ENCODE measurements at regions not wholly inside any gene's neighbourhood (a gene's known extent, or its start where the extent isn't known, plus 50 kb on each side); places are given as distances from the start of the nearest gene placed in this dataset.

GRCh38 chr11:115740324-115740723, 236.1 kb upstream of the CADM1 start:
- Histone ChIP-seq H3K9me3 (ENCODE audit: control insufficient read depth in 2 of 2, insufficient read depth in 1 of 2, low read depth in 1 of 2, low read length in 1 of 2) (no peaks in the 10 kb centered on the region), H3K4me1 (ENCODE audit: control insufficient read depth in 2 of 2, insufficient read depth in 2 of 2, low read length in 1 of 2) (peaks cover 0 to 4% of the 10 kb centered on the region in 2 donors), H3K4me3 (ENCODE audit: low read depth in 1 of 2, low read length in 2 of 2) (no peak overlapping the region), H3K27ac (ENCODE audit: low read depth in 2 of 2, low read length in 1 of 2) (no peak overlapping the region), H3K36me3 (ENCODE audit: control insufficient read depth in 2 of 2, insufficient read depth in 2 of 2, low read length in 1 of 2) (no peaks in the 10 kb centered on the region), H3K27me3 (ENCODE audit: control insufficient read depth in 1 of 2, insufficient read depth in 2 of 2, low read length in 2 of 2) (no peaks in the 10 kb centered on the region)

GRCh38 chr11:115739878-115740277, 235.7 kb upstream of the CADM1 start:
- no peaks in the 10 kb centered on the region for H3K9me3 ChIP-seq (ENCODE audit: control insufficient read depth in 2 of 2, insufficient read depth in 1 of 2, low read depth in 1 of 2, low read length in 1 of 2)
- WGBS, 2 donors = 58 to 73% methylated on average over 3 of the region's 3 CpGs
- H3K4me3 ChIP-seq (ENCODE audit: low read depth in 1 of 2, low read length in 2 of 2) = no peak overlapping the region
- no peaks in the 10 kb centered on the region for H3K27me3 ChIP-seq (ENCODE audit: control insufficient read depth in 1 of 2, insufficient read depth in 2 of 2, low read length in 2 of 2)
- H3K36me3 ChIP-seq (ENCODE audit: control insufficient read depth in 2 of 2, insufficient read depth in 2 of 2, low read length in 1 of 2) = no peaks in the 10 kb centered on the region
- peaks cover 0 to 4% of the 10 kb centered on the region in 2 donors for H3K4me1 ChIP-seq (ENCODE audit: control insufficient read depth in 2 of 2, insufficient read depth in 2 of 2, low read length in 1 of 2)
- no peak overlapping the region for H3K27ac ChIP-seq (ENCODE audit: low read depth in 2 of 2, low read length in 1 of 2)

GRCh38 chr11:115739146-115739545, 234.9 kb upstream of the CADM1 start:
- H3K4me3 ChIP-seq (ENCODE audit: low read depth in 1 of 2, low read length in 2 of 2) = no peak overlapping the region
- no peak overlapping the region for H3K27ac ChIP-seq (ENCODE audit: low read depth in 2 of 2, low read length in 1 of 2)
- H3K27me3 ChIP-seq (ENCODE audit: control insufficient read depth in 1 of 2, insufficient read depth in 2 of 2, low read length in 2 of 2) = no peaks in the 10 kb centered on the region
- H3K36me3 ChIP-seq (ENCODE audit: control insufficient read depth in 2 of 2, insufficient read depth in 2 of 2, low read length in 1 of 2) = no peaks in the 10 kb centered on the region
- H3K4me1 ChIP-seq (ENCODE audit: control insufficient read depth in 2 of 2, insufficient read depth in 2 of 2, low read length in 1 of 2) = peaks cover 0 to 4% of the 10 kb centered on the region in 2 donors
- 44 to 52% methylated on average over 6 of the region's 6 CpGs for WGBS, 2 donors
- no peaks in the 10 kb centered on the region for H3K9me3 ChIP-seq (ENCODE audit: control insufficient read depth in 2 of 2, insufficient read depth in 1 of 2, low read depth in 1 of 2, low read length in 1 of 2)

- Histone ChIP-seq H3K9me3 (ENCODE audit: control insufficient read depth in 2 of 2, insufficient read depth in 1 of 2, low read depth in 1 of 2, low read length in 1 of 2) (no peaks in the 10 kb centered on the region), H3K27me3 (ENCODE audit: control insufficient read depth in 1 of 2, insufficient read depth in 2 of 2, low read length in 2 of 2) (no peaks in the 10 kb centered on the region), H3K36me3 (ENCODE audit: control insufficient read depth in 2 of 2, insufficient read depth in 2 of 2, low read length in 1 of 2) (no peaks in the 10 kb centered on the region), H3K27ac (ENCODE audit: low read depth in 2 of 2, low read length in 1 of 2) (no peak overlapping the region), H3K4me1 (ENCODE audit: control insufficient read depth in 2 of 2, insufficient read depth in 2 of 2, low read length in 1 of 2) (peaks cover 0 to 4% of the 10 kb centered on the region in 2 donors), H3K4me3 (ENCODE audit: low read depth in 1 of 2, low read length in 2 of 2) (no peak overlapping the region)
- WGBS, 2 donors = 83 to 86% methylated on average over 1 of the region's 1 CpG
Measured at GRCh38 chr11:115737875-115738274, 233.7 kb upstream of the CADM1 start.

GRCh38 chr11:115736146-115736545, 231.9 kb upstream of the CADM1 start:
- Histone ChIP-seq H3K4me3 (ENCODE audit: low read depth in 1 of 2, low read length in 2 of 2) (no peak overlapping the region), H3K9me3 (ENCODE audit: control insufficient read depth in 2 of 2, insufficient read depth in 1 of 2, low read depth in 1 of 2, low read length in 1 of 2) (no peaks in the 10 kb centered on the region), H3K27me3 (ENCODE audit: control insufficient read depth in 1 of 2, insufficient read depth in 2 of 2, low read length in 2 of 2) (no peaks in the 10 kb centered on the region), H3K4me1 (ENCODE audit: control insufficient read depth in 2 of 2, insufficient read depth in 2 of 2, low read length in 1 of 2) (no peaks in the 10 kb centered on the region), H3K36me3 (ENCODE audit: control insufficient read depth in 2 of 2, insufficient read depth in 2 of 2, low read length in 1 of 2) (no peaks in the 10 kb centered on the region), H3K27ac (ENCODE audit: low read depth in 2 of 2, low read length in 1 of 2) (no peak overlapping the region)
- WGBS, 2 donors = 40 to 47% methylated on average over 3 of the region's 3 CpGs

GRCh38 chr11:115724666-115725065, 220.5 kb upstream of the CADM1 start:
- no peaks in the 10 kb centered on the region for H3K9me3 ChIP-seq (ENCODE audit: control insufficient read depth in 2 of 2, insufficient read depth in 1 of 2, low read depth in 1 of 2, low read length in 1 of 2)
- 30 to 37% methylated on average over 2 of the region's 2 CpGs for WGBS, 2 donors
- H3K27me3 ChIP-seq (ENCODE audit: control insufficient read depth in 1 of 2, insufficient read depth in 2 of 2, low read length in 2 of 2) = no peaks in the 10 kb centered on the region

GRCh38 chr11:115722711-115723110, 218.5 kb upstream of the CADM1 start:
- WGBS, 2 donors = 92 to 95% methylated on average over 4 of the region's 4 CpGs
- Histone ChIP-seq H3K36me3 (ENCODE audit: control insufficient read depth in 2 of 2, insufficient read depth in 2 of 2, low read length in 1 of 2) (no peaks in the 10 kb centered on the region), H3K27me3 (ENCODE audit: control insufficient read depth in 1 of 2, insufficient read depth in 2 of 2, low read length in 2 of 2) (no peaks in the 10 kb centered on the region), H3K27ac (ENCODE audit: low read depth in 2 of 2, low read length in 1 of 2) (no peak overlapping the region), H3K4me1 (ENCODE audit: control insufficient read depth in 2 of 2, insufficient read depth in 2 of 2, low read length in 1 of 2) (no peaks in the 10 kb centered on the region), H3K4me3 (ENCODE audit: low read depth in 1 of 2, low read length in 2 of 2) (no peak overlapping the region), H3K9me3 (ENCODE audit: control insufficient read depth in 2 of 2, insufficient read depth in 1 of 2, low read depth in 1 of 2, low read length in 1 of 2) (no peaks in the 10 kb centered on the region)

More at GRCh38 chr11:115724666-115725065, 220.5 kb upstream of the CADM1 start:
- H3K4me3 ChIP-seq (ENCODE audit: low read depth in 1 of 2, low read length in 2 of 2) = no peak overlapping the region
- H3K36me3 ChIP-seq (ENCODE audit: control insufficient read depth in 2 of 2, insufficient read depth in 2 of 2, low read length in 1 of 2) = no peaks in the 10 kb centered on the region
- H3K4me1 ChIP-seq (ENCODE audit: control insufficient read depth in 2 of 2, insufficient read depth in 2 of 2, low read length in 1 of 2) = no peaks in the 10 kb centered on the region
- no peak overlapping the region for H3K27ac ChIP-seq (ENCODE audit: low read depth in 2 of 2, low read length in 1 of 2)

GRCh38 chr11:115721296-115721995, 217.2 kb upstream of the CADM1 start:
- WGBS, 2 donors = 82 to 84% methylated on average over 3 of the region's 3 CpGs
- Histone ChIP-seq H3K27me3 (ENCODE audit: control insufficient read depth in 1 of 2, insufficient read depth in 2 of 2, low read length in 2 of 2) (no peaks in the 10 kb centered on the region), H3K36me3 (ENCODE audit: control insufficient read depth in 2 of 2, insufficient read depth in 2 of 2, low read length in 1 of 2) (no peaks in the 10 kb centered on the region), H3K4me3 (ENCODE audit: low read depth in 1 of 2, low read length in 2 of 2) (no peak overlapping the region), H3K27ac (ENCODE audit: low read depth in 2 of 2, low read length in 1 of 2) (no peak overlapping the region), H3K4me1 (ENCODE audit: control insufficient read depth in 2 of 2, insufficient read depth in 2 of 2, low read length in 1 of 2) (no peaks in the 10 kb centered on the region), H3K9me3 (ENCODE audit: control insufficient read depth in 2 of 2, insufficient read depth in 1 of 2, low read depth in 1 of 2, low read length in 1 of 2) (no peaks in the 10 kb centered on the region)

- no peaks in the 10 kb centered on the region for H3K9me3 ChIP-seq (ENCODE audit: control insufficient read depth in 2 of 2, insufficient read depth in 1 of 2, low read depth in 1 of 2, low read length in 1 of 2)
- H3K27ac ChIP-seq (ENCODE audit: low read depth in 2 of 2, low read length in 1 of 2) = no peak overlapping the region
- no peaks in the 10 kb centered on the region for H3K4me1 ChIP-seq (ENCODE audit: control insufficient read depth in 2 of 2, insufficient read depth in 2 of 2, low read length in 1 of 2)
- 69 to 79% methylated on average over 9 of the region's 9 CpGs for WGBS, 2 donors
- H3K36me3 ChIP-seq (ENCODE audit: control insufficient read depth in 2 of 2, insufficient read depth in 2 of 2, low read length in 1 of 2) = no peaks in the 10 kb centered on the region
- no peak overlapping the region for H3K4me3 ChIP-seq (ENCODE audit: low read depth in 1 of 2, low read length in 2 of 2)
- no peaks in the 10 kb centered on the region for H3K27me3 ChIP-seq (ENCODE audit: control insufficient read depth in 1 of 2, insufficient read depth in 2 of 2, low read length in 2 of 2)
Measured at GRCh38 chr11:115720602-115721245, 216.5 kb upstream of the CADM1 start.

- H3K27ac ChIP-seq (ENCODE audit: low read depth in 2 of 2, low read length in 1 of 2) = no peak overlapping the region
Measured at GRCh38 chr11:115718945-115719344, 214.7 kb upstream of the CADM1 start.

More at GRCh38 chr11:115718945-115719344, 214.7 kb upstream of the CADM1 start:
- 87 to 93% methylated on average over 3 of the region's 3 CpGs for WGBS, 2 donors
- H3K9me3 ChIP-seq (ENCODE audit: control insufficient read depth in 2 of 2, insufficient read depth in 1 of 2, low read depth in 1 of 2, low read length in 1 of 2) = no peaks in the 10 kb centered on the region
- no peaks in the 10 kb centered on the region for H3K36me3 ChIP-seq (ENCODE audit: control insufficient read depth in 2 of 2, insufficient read depth in 2 of 2, low read length in 1 of 2)
- no peaks in the 10 kb centered on the region for H3K27me3 ChIP-seq (ENCODE audit: control insufficient read depth in 1 of 2, insufficient read depth in 2 of 2, low read length in 2 of 2)
- no peak overlapping the region for H3K4me3 ChIP-seq (ENCODE audit: low read depth in 1 of 2, low read length in 2 of 2)
- H3K4me1 ChIP-seq (ENCODE audit: control insufficient read depth in 2 of 2, insufficient read depth in 2 of 2, low read length in 1 of 2) = no peaks in the 10 kb centered on the region
